ENCODE measurements at regions not wholly inside any gene's neighbourhood (a gene's known extent, or its start where the extent isn't known, plus 50 kb on each side); places are given as distances from the start of the nearest gene placed in this dataset.

- TF ChIP-seq CTCF (IDR thresholded peaks at IDR 0.05), result no peak
- TF ChIP-seq POLR2A (IDR thresholded peaks at IDR 0.05), result no peak
- no peak for TF ChIP-seq POLR2AphosphoS5 (IDR thresholded peaks at IDR 0.05)
Measured at GRCh38 chr20:21920211-21920610, 214.7 kb downstream of the PAX1 start.

Data from breast epithelium (tissue), 3 donors.